ENCODE measurements at regions not wholly inside any gene's neighbourhood (a gene's known extent, or its start where the extent isn't known, plus 50 kb on each side); places are given as distances from the start of the nearest gene placed in this dataset.

- intact Hi-C loops (cut with DNase I; ENCODE audit: low total_unique reads), result no loop called here
- Histone ChIP-seq H3K4me1 (no peaks in the 10 kb centered on the region), H3K27ac (no peak overlapping the region), H3K4me3 (no peak overlapping the region), H3K27me3 (no peaks in the 10 kb centered on the region), H3K9me3 (no peaks in the 10 kb centered on the region), H3K36me3 (ENCODE audit: low read depth, missing control alignments) (no peaks in the 10 kb centered on the region)
- WGBS, 2 donors, result 73 to 75% methylated on average over 4 of the region's 4 CpGs
- TF ChIP-seq POLR2A (IDR thresholded peaks at IDR 0.05), result no peak
- TF ChIP-seq, protein P1, sequence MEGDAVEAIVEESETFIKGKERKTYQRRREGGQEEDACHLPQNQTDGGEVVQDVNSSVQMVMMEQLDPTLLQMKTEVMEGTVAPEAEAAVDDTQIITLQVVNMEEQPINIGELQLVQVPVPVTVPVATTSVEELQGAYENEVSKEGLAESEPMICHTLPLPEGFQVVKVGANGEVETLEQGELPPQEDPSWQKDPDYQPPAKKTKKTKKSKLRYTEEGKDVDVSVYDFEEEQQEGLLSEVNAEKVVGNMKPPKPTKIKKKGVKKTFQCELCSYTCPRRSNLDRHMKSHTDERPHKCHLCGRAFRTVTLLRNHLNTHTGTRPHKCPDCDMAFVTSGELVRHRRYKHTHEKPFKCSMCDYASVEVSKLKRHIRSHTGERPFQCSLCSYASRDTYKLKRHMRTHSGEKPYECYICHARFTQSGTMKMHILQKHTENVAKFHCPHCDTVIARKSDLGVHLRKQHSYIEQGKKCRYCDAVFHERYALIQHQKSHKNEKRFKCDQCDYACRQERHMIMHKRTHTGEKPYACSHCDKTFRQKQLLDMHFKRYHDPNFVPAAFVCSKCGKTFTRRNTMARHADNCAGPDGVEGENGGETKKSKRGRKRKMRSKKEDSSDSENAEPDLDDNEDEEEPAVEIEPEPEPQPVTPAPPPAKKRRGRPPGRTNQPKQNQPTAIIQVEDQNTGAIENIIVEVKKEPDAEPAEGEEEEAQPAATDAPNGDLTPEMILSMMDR (IDR thresholded peaks at IDR 0.05), result no peak
- no peak for DNase-seq
Measured at GRCh38 chr4:36709991-36710390, 428.6 kb downstream of the DTHD1 start.

GRCh38 chr4:36712013-36712412 is 430.6 kb downstream of the DTHD1 start:
- DNase-seq, result no peak
- intact Hi-C loops (cut with DNase I; ENCODE audit: low total_unique reads), result no loop called here
- Histone ChIP-seq H3K9me3 (no peaks in the 10 kb centered on the region), H3K27ac (no peak overlapping the region), H3K4me1 (no peaks in the 10 kb centered on the region), H3K27me3 (no peaks in the 10 kb centered on the region), H3K36me3 (ENCODE audit: low read depth, missing control alignments) (no peaks in the 10 kb centered on the region), H3K4me3 (no peak overlapping the region)
- TF ChIP-seq POLR2A (IDR thresholded peaks at IDR 0.05), result no peak
- TF ChIP-seq, protein P1 (IDR thresholded peaks at IDR 0.05), result no peak

DNA sequence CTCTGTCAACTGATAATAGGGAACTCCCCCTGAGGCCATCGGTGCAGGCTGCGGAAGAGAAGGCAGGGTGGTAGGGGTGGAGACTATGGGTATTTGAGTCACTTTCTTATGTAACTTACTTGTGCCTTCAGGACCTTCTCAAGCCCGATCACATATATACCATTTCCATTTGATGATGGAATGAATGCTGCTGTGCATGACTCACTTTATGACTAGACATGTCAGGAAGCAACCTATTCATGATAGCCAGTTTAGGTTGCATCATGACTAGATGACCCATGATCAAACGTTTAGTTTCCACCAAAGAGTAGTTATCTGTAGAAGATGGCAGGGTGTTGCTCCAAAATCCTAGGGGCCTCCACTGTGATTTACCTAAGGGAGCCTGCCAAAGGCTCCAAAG is 435.5 kb downstream of the DTHD1 start:
- Histone ChIP-seq H3K4me3 (no peak overlapping the region), H3K27ac (no peak overlapping the region), H3K4me1 (no peaks in the 10 kb centered on the region), H3K9me3 (no peaks in the 10 kb centered on the region), H3K36me3 (ENCODE audit: low read depth, missing control alignments) (no peaks in the 10 kb centered on the region), H3K27me3 (no peaks in the 10 kb centered on the region)
- intact Hi-C loops (cut with DNase I; ENCODE audit: low total_unique reads), result no loop called here
- 84 to 93% methylated on average over 4 of the region's 4 CpGs for WGBS, 2 donors
- no peak for TF ChIP-seq POLR2A (IDR thresholded peaks at IDR 0.05)
- TF ChIP-seq, protein P1 (IDR thresholded peaks at IDR 0.05), result no peak
- no peak for DNase-seq

DNA sequence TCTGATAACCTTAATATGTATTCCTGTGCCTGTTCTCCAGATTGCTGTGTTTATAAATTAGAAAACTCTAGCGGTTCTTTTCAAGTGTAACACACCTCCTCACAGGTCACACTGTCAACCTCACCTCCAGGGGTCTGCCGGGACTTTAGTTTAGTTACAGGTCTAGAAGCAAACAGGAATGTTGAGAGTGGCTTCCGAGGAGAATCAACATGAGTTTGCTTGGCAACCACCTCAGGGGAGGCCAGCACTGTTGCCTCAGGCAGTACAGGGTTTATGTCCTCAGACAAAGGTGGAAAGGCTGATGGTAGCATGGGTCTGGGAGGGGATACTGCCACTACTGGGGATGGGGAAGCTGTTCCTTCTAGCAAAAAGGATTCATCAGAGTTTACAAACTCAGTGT is 438.0 kb downstream of the DTHD1 start:
- Histone ChIP-seq H3K36me3 (ENCODE audit: low read depth, missing control alignments) (no peaks in the 10 kb centered on the region), H3K4me3 (no peak overlapping the region), H3K9me3 (no peaks in the 10 kb centered on the region), H3K4me1 (no peaks in the 10 kb centered on the region), H3K27me3 (no peaks in the 10 kb centered on the region), H3K27ac (no peak overlapping the region)
- intact Hi-C loops (cut with DNase I; ENCODE audit: low total_unique reads), result no loop called here
- TF ChIP-seq POLR2A (IDR thresholded peaks at IDR 0.05), result no peak
- TF ChIP-seq, protein P1 (IDR thresholded peaks at IDR 0.05), result no peak
- DNase-seq, result no peak
- 85 to 87% methylated on average over 3 of the region's 3 CpGs for WGBS, 2 donors

- no peaks in the 10 kb centered on the region for H3K27me3 ChIP-seq
- H3K27ac ChIP-seq, result no peak overlapping the region
- no peak for TF ChIP-seq POLR2A (IDR thresholded peaks at IDR 0.05)
- TF ChIP-seq, protein P1 (IDR thresholded peaks at IDR 0.05), result no peak
- no peak overlapping the region for H3K4me3 ChIP-seq
- WGBS, 2 donors, result 86 to 89% methylated on average over 1 of the region's 1 CpG
- no peaks in the 10 kb centered on the region for H3K9me3 ChIP-seq
- DNase-seq, result no peak
- intact Hi-C loops (cut with DNase I; ENCODE audit: low total_unique reads), result no loop called here
- H3K36me3 ChIP-seq (ENCODE audit: low read depth, missing control alignments), result no peaks in the 10 kb centered on the region
- no peaks in the 10 kb centered on the region for H3K4me1 ChIP-seq
Measured at GRCh38 chr4:36722986-36723385, 441.6 kb downstream of the DTHD1 start.
